ENCODE measurements at regions not wholly inside any gene's neighbourhood (a gene's known extent, or its start where the extent isn't known, plus 50 kb on each side); places are given as distances from the start of the nearest gene placed in this dataset.

- no peak for TF ChIP-seq CTCF (IDR thresholded peaks at IDR 0.05)
- no peak for TF ChIP-seq POLR2A (IDR thresholded peaks at IDR 0.05)
These were observed 252.3 kb upstream of the MKLN1 start for GRCh38 chr7:131075406-131075805.
